GM18951 (cell line): ENCODE measurements at regions not wholly inside any gene's neighbourhood (a gene's known extent, or its start where the extent isn't known, plus 50 kb on each side); places are given as distances from the start of the nearest gene placed in this dataset.

Experiments used
- POLR2A ChIP-seq: IDR thresholded peaks from 4 replicates; pipeline ENCODE4 v1.6.1; 2011; ENCODE audit warnings: mild to moderate bottlenecking; ENCODE audit not compliant: insufficient read length, insufficient read depth; ENCODE audit errors: extremely low read depth
- in situ Hi-C: fragments of 300-500 bp; cut with MboI; formaldehyde crosslinking; loops from one replicate; pipeline ENCODE4 v1.12.0; 2022; ENCODE audit warnings: low sequenced_read_pairs, mixed read lengths, inconsistent platforms; ENCODE audit not compliant: unreplicated experiment

DNA sequence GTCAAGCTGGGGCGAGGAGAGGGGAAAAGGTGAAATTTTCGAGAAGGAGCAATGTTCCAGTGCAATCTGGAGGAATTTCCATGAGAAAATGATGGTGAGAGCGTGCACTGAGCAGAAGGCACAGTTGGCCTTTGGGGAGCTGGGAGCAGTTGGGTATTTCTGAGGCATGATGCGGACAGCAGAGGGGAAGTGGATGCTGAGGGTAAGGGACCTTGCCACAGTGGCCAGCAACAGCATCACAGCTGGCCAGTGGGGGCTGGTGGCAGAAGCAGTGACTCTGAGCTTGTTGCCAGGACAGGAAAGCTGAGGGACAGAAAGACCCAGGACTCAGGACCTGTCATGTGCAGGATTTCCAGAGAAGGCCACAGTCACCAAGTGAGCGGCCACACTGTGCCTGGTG, 98.9 kb downstream of the LSM3 start:
- in situ Hi-C loops, result no loop called here
- no peak for TF ChIP-seq POLR2A

DNA sequence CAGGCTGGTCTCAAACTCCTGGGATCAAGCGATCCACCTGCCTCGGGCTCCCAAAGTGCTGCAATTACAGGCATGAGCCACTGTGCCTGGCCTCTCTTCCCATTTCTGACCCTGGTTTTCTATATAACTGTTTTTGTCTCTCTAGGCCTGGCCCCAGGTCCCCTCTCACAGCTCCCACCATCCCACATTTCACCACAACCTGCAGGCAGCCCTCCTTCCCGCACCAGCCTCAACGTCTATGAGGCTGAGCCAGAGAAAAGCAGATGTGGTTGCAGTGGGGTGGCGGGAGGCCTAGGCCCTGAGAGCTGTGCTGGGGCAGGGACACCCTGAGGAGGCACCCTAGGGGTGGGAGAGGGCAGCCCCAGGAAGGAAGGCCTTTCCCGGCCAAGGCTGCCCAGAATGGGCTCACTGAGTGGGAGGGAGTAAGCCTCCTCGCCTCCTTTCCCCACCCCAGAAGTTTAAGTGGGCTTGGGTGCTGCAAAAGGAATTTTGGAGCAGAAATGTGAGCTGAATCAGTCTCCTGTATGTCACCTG, 99.7 kb downstream of the LSM3 start:
- TF ChIP-seq POLR2A, result no peak
- in situ Hi-C loops, result no loop called here

DNA sequence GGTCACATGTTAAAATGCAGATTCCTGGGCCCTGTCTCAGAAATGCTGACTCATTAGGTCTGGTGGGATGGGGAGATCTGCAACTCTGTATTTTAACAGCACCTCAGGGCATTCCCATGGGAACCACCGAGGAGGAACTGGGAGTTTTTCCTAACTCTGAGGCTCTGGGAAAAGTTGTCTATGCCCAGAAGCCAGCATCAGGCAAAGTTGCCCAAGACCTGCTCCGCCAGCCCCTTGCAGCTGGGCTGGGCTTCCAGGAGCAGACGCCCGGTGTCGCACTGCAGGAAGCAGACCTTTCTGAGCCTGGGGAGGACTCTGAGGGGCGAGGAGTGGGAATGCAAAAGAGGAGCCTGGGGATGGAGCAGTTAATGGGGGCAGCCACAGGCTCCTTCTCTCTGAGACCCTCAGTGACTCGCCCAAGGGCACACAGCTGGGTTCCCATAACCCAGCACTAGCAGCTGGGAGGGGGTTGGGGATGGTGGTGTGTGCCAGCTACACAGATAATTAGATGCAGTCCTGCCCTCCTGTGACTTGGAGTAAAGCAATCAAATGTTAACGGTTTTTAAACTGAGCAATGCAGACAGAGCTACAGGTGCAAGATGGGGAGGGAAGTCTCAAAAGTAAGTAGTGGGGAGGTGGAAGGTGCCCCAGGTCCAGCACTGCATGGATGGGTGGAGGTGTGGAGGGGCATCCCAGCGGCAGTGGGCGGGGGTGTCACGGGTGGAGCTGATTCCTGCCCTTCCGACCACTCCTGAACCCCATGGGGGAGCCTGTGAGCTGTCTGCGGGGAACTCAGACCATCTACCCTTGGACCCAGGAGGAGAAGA, 100.4 kb downstream of the LSM3 start:
- TF ChIP-seq POLR2A, result no peak
- in situ Hi-C loops, result no loop called here

DNA sequence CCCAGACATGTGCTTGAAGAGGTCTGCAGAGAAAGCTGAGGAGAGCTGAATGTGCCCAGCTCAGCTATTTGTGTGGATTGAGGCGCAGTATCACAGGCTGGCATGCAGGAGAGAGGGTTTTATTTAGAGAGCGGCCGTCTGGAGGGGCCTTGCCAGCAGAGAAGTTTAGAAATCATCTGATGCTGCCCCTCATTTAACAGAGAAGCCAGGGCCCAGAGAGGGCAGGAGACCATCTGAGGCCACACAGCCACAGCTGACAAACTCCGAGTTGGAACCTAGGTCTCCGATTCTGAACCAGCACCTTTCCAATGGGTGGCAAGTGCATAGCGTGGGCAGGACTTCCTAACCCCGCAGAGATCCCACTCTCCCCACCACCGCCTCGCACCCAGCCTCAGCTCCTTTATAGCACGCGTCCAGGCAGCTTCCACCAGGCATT, 101.0 kb downstream of the LSM3 start:
- in situ Hi-C loops, result no loop called here

DNA sequence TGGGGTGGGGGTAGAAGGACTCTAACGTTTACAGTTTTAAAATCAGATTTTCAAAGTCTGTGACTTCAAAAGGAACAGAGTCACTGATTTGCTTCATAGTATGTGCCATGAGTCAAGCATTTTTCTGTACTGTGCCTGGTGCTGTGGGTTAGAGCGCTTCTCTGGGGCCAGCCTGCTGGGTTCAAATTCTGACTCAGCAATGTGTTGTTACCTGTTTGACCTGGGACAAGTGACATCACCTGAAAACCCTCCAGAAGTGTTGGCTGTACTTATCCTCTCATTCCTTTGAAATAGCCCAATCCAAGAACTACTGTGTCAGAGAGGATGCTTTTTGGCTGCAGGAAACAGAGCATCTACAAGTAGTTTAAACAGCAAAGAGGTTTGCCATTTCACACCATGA, 101.7 kb downstream of the LSM3 start:
- TF ChIP-seq POLR2A, result no peak
- in situ Hi-C loops, result no loop called here

More for the DNA sequence above, 101.0 kb downstream of the LSM3 start:
- no peak for TF ChIP-seq POLR2A

DNA sequence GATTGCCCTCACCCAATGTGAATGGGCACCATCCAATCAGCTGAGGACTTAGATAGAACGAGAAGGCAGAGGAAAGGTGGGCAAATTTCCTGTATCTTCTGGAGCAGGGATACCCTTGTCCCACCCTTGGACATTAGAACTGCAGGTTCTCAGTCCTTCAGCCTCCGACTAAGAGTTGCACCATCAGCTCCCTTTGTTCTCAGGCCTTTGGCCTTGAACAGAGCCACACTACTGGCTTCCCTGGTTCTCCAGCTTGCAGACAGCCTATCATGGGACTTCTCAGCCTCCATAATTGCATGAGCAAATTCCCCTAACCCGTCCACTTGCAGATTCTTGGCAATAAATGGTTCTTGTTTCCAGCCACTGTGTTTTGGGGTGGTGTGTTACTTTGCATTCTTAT, 102.4 kb downstream of the LSM3 start:
- TF ChIP-seq POLR2A, result no peak
- in situ Hi-C loops, result no loop called here

DNA sequence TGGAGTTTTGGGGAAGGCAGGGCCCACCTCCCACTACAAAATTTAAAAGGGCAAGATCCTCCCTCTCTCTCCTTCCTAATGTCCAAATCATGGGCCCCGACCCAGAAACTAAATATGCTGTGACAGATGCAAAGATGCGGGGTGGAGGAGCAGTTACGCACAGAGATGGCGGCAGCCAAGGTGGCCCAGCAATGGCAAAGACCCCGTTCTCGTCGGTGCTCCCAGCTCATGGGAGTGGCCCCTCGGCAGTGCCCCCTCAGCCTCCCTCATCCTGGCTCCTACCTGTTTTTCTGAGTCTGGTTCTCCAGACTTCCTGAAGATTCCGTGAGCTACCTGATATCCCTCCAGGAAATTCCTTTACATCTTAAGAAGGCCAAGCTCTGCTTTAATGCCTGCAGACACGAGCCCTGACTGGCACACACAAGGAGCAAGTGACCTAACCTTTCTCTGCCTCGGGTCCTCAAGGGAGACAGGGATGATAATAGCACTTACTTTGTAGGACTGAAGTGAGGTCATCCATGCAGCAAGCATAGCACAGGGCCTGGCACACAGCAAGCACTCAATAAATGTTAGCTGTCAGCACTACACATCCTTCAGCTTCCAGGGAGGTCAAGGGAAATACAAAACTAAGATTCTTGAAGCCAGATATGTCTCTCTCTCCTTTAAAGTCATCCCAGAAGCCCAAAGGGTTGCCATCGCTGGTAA, 103.5 kb downstream of the LSM3 start:
- no peak for TF ChIP-seq POLR2A
- in situ Hi-C loops, result no loop called here

DNA sequence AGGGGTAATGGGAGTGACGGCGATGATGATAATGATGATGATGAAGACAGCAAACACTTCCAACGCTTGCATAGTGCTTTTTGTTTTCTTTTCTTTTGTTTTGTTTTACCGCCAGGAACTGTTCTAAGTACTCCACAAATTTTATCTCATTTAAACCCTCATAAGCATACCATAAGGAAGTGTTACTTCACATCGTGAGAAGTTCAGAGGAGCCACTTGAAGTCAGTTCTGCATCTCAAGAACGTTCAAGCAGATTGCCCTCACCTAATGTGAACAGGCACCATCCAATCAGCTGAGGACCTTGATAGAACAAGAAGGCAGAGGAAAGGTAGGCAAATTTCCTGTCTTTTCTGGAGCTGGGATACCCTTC, 104.1 kb downstream of the LSM3 start:
- no peak for TF ChIP-seq POLR2A
- in situ Hi-C loops, result no loop called here

DNA sequence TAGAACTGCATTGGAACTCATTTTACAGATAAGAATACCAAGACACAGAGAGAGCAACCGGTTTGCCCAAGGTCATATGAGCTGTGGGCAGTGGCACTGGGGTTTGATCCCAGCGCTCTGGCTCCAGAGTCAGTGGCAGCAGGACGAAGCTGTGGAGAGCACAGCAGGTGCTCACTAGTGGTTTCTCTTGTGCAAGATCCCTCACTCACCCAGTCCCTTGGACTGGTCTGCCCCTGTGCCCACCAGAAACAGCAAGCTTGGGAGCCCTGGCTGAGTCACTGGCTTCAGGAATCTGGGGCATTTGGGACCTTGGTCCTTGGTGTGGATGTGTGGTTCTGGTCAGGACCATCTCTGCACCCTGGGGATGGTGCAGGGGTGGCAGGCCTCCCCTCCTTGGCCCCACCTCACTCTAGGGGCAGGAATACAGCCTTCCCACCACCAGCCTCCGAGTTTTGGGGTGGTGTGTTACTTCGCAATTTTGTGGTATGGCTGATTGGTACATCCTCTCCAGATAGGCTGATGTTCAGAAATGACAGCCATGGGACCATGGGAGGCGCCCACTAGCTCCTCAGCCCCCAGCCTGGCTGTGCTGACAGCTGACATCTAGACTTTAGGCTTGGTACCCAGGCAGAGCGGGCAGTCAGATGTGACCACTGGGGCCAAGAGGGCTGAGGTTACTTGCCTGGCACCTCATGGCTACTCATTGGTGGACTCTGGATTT, 104.6 kb downstream of the LSM3 start:
- in situ Hi-C loops, result no loop called here
- TF ChIP-seq POLR2A, result no peak

DNA sequence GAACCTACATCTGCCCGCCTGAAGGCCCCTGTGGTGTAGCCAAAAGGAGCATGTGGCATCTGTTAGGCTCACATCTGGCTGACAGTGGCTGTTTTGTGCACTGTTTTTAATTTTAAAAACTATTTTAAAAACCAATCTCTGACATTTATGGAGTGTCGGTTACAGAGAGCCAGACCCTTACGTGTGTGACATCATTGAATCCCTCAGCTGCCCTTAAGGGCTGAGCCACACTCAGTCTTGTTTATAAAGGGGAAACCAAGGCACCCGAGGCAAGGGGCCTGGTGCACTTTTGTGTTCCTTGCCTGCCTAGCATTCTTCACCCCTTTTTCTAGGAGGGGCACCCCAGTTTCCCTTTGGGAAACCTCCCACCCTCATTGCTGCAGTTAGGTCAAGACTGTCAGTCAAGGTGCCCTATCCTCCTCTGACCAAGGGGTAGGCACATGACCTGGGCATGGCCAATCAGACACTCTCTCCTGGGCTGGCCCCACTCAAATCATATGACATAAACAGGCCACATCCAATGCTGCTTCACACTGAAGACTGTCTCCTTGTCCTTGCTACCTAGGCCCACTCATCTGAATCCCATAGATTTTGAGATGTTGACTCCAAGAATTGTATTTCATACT, 105.3 kb downstream of the LSM3 start:
- no peak for TF ChIP-seq POLR2A
- in situ Hi-C loops, result no loop called here

DNA sequence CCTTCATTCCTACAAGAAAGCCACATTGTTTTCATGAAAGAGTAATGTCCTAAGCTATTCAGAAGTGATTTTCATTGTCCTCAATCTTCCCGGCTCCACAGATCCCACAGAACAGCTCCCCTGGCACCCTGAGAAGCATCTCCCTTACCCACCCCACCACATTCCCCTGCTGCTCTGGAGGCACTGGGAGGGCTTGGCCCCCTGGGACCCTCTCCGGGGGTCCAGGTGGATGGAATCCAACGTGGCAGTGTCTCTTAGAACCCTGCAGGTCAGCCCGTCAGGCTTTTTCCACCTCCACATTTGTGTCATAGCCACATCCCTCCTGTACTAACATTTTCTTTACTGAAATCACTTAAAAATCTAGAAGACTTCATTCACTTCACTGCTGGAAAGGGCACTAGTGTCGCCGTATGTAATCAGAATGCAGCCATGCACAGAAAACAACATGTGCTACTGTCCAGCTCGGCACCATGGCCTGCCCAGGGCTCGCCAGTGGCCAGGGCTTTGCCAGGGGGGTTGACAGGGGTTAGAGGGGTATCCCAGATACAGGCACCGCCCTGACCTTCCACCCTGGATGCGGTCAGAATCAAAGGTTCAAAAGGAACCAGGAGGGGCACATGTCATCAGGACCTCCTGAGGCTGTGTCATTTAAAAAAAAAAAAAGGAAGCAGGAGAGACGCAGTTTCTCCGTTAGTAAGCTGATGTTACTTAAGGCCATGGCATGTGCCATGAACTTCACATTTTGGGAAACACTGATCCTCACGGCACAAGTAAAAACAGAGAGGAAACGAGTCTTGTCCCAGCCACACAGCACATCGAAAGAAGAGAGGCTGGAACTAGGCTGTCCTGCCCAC, 106.3 kb downstream of the LSM3 start:
- in situ Hi-C loops, result no loop called here
- TF ChIP-seq POLR2A, result no peak

DNA sequence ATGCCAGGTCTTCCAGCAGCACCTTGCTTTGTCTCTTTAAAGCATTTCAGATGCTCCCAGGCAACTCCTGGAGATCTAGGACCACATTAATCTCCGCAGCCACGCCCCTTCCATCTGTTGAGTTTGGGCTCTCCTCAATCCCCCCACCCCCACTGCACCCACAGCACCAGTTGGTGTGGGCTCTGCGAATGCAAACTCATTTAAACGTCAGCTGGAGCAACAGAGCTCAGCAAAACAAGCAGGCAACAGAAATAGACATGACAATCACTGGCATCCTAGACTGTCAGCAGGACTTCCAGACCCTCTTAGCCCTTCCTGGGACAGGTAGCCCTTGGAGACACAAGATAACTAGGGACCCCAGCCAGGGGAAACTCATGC, 106.9 kb downstream of the LSM3 start:
- in situ Hi-C loops, result no loop called here
- TF ChIP-seq POLR2A, result no peak
